Spleen (tissue), 7 donors: ENCODE measurements at regions not wholly inside any gene's neighbourhood (a gene's known extent, or its start where the extent isn't known, plus 50 kb on each side); places are given as distances from the start of the nearest gene placed in this dataset.

Experiments used
- POLR2A ChIP-seq, 3 donors: fragments of 450-650 bp; IDR thresholded peaks; one replicate each; pipeline ENCODE4 v1.5.1; 2017; ENCODE audit warnings: antibody characterized with exemption in 3 of 3, mild to moderate bottlenecking in 1 of 3
- TF ChIP-seq, protein P1 (sequence below), 11 experiments: fragments of 200-600 bp in 7 of 11; fragments of 450-650 bp in 4 of 11; sonication (generic) in 4 of 11; IDR thresholded peaks in 8 of 11; conservative IDR thresholded peaks in 3 of 11; 1 replicate in 7 of 11; 2 replicates in 4 of 11; pipeline versions ENCODE4 v1.4.0 to v1.8.0; 2016 to 2021; ENCODE audit warnings: antibody characterized with exemption in 11 of 11, inconsistent platforms in 4 of 11, mild to moderate bottlenecking in 1 of 11
- donor health status: DM: no; HTN: no; CAD: no; lungs with moderate emphysema.
- donor health status: DM: no; HTN: no; CAD: no.
- donor health status: DM: no; HTN: no; CAD: no.

GRCh38 chr10:31584098-31584631, 265.1 kb downstream of the ZEB1 start:
- TF ChIP-seq, protein P1, sequence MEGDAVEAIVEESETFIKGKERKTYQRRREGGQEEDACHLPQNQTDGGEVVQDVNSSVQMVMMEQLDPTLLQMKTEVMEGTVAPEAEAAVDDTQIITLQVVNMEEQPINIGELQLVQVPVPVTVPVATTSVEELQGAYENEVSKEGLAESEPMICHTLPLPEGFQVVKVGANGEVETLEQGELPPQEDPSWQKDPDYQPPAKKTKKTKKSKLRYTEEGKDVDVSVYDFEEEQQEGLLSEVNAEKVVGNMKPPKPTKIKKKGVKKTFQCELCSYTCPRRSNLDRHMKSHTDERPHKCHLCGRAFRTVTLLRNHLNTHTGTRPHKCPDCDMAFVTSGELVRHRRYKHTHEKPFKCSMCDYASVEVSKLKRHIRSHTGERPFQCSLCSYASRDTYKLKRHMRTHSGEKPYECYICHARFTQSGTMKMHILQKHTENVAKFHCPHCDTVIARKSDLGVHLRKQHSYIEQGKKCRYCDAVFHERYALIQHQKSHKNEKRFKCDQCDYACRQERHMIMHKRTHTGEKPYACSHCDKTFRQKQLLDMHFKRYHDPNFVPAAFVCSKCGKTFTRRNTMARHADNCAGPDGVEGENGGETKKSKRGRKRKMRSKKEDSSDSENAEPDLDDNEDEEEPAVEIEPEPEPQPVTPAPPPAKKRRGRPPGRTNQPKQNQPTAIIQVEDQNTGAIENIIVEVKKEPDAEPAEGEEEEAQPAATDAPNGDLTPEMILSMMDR (IDR thresholded peaks at IDR 0.05 in 8 of 11, conservative IDR thresholded peaks at IDR 0.05 in 3 of 11): no peak
- TF ChIP-seq POLR2A (IDR thresholded peaks at IDR 0.05): no peak
